SK-N-MC (cell line): ENCODE measurements at regions not wholly inside any gene's neighbourhood (a gene's known extent, or its start where the extent isn't known, plus 50 kb on each side); places are given as distances from the start of the nearest gene placed in this dataset.

Experiments used
- EZH2 ChIP-seq: fragments of 200-600 bp; sonication (generic); IDR thresholded peaks from one replicate; pipeline ENCODE4 v1.6.1; 2017; ENCODE audit warnings: antibody characterized with exemption
- FOXP2 ChIP-seq: optimal IDR thresholded peaks from 2 replicates; pipeline ENCODE3; 2011; ENCODE audit warnings: mild to moderate bottlenecking, moderate library complexity; ENCODE audit not compliant: insufficient read depth; ENCODE audit errors: extremely low read length, control extremely low read depth
- POLR2AphosphoS5 ChIP-seq: IDR thresholded peaks from 2 replicates; pipeline ENCODE4 v1.6.1; 2012; ENCODE audit warnings: mild to moderate bottlenecking, low read depth, low read length, borderline replicate concordance

DNA sequence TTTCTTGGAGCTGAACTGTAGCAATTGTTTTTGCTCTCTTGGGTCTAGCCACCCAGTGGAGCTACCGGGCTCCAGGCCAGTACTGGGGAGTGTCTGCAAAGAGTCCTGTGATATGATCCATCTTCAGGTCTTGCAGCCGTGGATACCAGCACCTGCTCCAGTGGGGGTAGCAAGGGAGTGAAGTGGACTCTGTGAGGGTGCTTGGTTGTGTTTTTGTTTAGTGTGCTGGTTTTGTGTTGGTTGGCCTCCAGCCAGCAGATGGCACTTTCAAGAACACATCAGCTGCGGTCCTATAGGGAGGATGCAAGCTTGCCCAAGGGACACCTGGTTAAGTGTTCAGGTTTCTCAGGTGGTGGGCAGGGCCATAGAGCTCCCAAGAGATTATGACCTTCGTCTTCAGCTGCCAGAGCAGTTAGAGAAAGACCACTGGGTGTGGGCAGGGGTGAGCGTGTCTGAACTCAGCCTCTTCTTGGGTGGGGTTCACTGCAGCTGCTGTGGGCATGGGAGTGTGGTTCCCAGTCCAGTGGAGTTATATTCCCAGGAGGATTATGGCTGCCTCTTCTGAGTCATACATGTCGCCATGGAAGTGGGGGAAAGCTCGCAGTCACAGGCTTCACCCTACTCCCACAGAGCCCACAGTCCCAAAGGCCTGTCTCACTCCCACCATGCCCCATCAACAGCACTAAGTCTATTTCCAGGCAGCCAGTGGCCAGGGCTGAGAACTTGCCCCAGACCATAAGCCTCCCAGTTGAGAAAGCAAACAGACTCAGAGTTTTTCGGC lies 811.6 kb downstream of the GLUD2 start:
- TF ChIP-seq POLR2AphosphoS5 (no peak), EZH2 (no peak), FOXP2 (no peak)
